COR-L47 (cell line): ENCODE measurements at regions not wholly inside any gene's neighbourhood (a gene's known extent, or its start where the extent isn't known, plus 50 kb on each side); places are given as distances from the start of the nearest gene placed in this dataset.
"Not testable (repeated sequence)": the region's sequence is repeated elsewhere in the genome, so short reads cannot be mapped to it uniquely, and the experiment has no call there.

Experiments
- DNase-seq: peaks from one replicate; lab custom pipeline; 2025; lab: John Stamatoyannopoulos, UW

DNA sequence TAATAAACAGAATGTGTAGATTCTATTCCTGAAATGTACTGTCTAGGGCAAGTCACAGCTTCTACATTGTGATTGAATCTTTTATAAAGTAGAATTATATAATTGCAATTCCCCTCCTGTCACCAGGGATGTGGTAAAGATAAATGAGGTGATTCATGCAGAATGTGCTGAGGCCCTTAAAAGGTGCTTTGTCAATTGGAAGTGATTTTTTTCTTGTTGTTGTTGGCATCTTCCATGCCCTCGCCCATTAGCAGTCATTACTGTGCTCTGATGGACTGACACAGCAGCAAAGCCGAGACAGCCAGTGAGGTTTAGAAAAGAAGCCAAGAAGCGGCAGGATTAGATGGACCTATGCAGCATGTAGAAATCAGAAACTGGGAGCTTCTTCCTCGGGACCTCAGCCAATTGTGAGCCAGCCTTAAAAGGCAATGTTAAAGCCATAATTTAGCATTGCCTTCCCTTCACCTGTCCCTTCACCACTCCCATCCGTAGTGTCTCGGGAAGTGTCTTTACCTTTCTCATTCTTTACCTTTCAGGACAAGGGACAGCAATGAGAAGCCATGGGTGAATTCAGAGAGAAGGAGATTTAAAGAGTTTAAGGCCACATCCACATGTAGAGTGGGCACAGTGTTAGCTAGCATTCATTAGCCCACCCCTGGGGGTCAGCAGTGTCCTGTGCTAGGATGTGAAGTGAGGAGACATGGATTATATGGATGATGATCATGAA, 257.8 kb downstream of the PLK2 start:
- DNase-seq, result no peak

DNA sequence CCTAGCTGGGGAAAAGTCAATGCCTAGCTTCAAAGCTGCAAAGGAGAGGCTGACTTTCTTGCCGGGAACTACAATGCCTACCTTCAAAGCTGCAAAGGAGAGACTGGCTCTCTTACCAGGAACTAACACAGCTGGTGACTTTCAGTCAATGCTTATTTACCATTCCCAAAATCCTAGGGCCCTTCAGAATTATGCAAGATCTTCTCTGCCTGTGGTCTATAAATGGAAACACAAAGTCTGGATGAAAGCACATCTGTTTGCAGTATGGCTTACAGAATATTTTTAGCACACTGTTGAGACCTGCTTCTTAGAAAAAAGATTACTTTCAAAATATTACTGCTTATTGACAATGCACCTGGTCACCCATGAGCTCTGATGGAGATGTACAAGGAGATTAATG, 259.4 kb downstream of the PLK2 start:
- DNase-seq, result no peak

DNA sequence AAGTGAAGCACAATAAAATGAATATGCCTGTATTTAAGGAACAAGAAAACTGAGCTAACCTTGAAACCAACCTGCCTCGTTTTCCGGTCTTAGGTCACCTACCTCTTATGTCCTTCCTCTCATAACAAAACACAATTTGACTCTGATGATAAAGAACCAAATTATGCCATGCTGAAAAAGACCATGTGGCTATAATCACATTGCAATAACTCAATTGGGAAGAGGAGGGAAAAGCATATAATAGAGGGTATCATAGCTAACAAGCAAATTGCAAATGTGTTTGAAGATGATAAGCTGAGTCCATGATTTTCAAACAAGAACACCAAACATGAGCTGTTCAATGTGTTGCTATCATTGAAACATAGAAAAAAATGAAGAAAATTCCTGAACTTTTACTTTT, 260.8 kb downstream of the PLK2 start:
- DNase-seq, result no peak

DNA sequence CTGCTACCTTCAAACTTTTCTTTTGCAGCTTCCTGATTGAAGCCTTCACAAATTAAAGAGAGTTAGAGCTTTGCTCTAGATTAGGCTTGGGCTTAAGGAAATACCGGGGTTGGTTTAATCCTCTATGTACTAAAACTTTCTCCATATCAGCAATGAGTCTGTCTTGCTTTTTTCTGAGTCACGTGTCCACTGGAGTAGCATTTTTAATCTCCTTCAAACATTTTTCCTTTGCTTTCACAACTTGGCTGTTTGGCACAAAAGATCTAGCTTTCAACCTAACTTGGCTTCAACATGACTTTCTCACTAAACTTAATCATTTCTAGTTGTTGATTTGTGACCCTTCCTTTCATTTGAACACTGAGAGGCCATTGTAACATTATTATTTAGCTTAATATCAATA, 261.6 kb downstream of the PLK2 start:
- DNase-seq, result no peak

DNA sequence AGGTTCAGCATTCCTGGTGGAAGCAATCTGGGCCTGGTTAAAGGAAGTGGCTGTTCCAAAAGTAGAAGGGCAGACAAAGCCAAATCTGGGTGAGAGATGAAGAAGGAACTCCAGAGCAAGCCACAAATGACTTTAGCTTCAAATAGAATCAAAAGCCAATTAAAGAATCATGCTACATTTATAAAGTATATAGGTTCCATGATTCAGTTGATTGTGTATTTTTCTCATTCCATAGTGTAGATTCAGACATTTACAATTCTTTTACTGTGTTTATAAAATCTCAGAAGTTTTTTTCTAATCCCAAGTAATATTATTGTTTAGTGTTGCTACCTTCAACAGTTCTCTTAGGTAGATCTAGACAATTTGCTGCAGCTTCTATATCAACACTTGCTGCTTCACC, 262.0 kb downstream of the PLK2 start:
- DNase-seq, result no peak

DNA sequence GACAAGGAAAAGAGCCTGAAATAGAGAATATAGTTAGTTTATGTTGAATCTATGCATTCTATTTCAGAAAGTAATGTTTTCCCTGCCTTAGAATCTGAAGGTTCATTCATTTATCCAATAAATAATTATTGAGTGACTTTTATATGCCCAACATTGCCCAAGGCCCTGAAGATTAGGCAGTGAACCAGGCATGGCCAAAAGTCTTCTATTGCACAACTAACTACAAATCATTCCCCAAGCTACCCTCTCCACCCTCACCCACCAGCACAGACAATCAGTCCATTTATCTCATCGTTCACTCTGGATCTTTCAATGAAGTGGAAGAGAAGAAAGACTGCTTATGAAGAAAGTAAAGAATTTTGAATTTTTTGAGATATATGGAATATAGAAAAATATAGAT, 268.4 kb downstream of the PLK2 start:
- DNase-seq, result no peak

DNA sequence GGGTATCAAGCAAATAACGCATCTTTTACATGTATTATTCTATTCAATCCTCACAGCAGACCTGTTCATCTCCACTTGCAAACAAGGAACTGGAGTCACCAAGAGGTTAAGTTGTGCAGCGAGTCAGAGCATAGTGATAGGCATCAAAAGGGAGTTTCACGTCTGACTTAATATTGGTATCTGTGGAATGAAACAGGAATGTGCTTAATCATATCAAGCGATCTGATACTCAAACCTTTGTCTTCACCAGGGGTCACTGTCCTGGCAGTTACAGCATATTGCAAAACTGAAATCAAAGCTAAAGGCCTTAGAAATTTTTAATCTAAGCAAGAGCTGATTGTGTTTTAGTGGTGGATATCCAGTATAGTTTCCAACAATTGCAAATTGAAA, 271.6 kb downstream of the PLK2 start:
- no peak for DNase-seq

DNA sequence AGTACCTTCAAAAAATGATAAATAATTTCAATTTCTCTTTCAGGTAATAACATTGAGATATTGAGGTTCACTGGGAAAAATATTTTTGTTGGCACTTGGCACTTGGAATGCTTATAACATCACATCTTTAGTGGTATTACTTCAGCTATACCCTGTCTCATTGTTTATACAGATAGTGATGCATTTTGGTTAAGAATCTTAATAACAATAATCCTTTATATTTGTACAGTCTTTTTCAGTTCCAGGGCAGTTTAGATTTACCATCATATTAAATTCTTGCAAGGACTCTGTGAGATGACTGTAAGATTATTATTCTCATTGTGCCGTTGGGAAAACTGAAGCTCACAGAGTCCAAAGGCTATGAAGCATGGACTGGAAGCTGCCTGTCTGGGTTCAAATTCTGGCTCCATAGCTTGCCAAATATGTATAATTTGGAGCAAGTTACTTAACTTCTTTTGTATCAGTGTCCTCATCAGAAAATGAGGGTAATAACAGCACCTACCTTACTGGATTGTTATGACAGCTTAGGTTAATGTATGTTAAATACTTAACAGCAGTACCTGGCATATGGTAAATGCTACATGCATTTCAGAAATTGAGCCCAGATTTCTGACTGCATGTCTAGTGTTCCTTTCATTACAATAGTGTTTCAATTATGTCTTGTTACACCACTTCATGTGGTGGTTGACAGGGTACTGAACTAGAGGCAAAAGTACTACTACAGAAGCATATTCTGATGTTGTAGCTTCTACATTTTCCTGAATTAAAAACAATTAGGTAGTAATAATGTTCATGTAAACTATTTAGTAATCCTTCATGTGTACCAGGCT, 272.2 kb downstream of the PLK2 start:
- no peak for DNase-seq

DNA sequence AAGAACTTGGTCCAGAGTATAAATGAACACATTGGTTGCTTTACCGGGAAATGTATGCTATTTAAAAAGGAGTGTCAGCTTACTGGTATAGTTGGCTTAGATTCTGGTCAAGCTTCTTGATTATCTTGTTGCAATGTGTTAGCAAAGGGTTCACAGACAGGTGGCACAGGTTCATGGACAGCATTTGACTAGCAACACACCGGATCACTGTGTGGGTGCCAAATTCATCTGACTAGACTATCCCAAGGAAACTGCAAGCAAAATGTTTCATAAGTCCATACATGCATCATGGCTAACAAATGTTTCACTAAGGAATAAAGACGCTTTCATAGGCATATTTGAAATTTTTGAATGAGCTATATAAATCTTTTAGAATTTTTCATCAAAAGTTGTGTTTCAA, 274.1 kb downstream of the PLK2 start:
- DNase-seq, result no peak

DNA sequence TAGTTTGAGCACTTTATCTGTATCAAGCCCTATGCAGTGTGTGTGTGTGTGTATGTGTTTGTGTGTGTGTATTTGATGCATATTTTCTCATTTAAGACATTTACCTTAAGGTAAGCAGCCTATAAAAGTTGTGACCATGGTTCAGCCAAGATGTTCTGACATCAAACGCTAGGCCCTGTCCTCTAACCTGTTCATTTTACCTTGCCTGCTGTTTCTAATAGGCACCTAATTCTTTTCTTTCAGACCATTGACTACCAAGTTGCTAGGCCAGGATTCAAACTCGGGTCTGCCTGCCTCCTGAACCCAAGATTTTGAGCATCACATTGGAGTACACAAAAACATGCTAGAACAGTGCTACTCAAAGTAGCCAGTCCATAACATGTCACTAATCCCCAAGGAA, 274.5 kb downstream of the PLK2 start:
- DNase-seq, result no peak

DNA sequence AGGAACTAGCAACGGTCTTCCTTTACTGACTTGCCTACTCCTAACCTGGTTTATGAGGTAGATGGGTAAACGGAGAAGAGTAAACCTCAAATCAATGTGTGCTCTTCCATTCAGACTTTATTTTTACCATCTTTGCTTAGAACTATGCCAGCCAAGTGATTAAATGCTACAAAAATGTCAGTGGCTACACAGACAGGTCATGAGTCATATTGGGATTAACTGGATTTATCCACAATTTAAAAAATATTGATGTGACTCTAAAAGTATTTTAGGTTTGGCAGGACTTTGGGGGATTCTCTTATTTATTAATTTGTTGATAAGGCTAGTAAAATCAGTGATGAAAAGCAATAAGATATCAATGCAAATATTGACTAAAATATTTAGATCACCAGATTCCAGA, 275.0 kb downstream of the PLK2 start:
- DNase-seq, result no peak

DNA sequence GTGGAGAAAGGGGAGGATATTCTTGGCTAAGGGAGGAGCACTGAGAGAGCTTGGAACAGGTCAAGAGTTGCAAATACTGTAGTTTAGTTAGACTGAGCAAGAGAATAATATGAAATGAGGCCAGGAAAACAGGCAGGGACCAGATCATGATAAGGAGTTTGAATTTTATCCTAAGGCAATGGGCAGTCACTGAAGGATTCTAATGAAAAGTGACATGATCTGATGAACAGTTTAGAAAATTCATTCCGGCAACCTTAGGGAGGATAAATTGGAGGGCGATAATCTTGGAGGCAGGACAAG, 276.1 kb downstream of the PLK2 start:
- DNase-seq, result no peak

DNA sequence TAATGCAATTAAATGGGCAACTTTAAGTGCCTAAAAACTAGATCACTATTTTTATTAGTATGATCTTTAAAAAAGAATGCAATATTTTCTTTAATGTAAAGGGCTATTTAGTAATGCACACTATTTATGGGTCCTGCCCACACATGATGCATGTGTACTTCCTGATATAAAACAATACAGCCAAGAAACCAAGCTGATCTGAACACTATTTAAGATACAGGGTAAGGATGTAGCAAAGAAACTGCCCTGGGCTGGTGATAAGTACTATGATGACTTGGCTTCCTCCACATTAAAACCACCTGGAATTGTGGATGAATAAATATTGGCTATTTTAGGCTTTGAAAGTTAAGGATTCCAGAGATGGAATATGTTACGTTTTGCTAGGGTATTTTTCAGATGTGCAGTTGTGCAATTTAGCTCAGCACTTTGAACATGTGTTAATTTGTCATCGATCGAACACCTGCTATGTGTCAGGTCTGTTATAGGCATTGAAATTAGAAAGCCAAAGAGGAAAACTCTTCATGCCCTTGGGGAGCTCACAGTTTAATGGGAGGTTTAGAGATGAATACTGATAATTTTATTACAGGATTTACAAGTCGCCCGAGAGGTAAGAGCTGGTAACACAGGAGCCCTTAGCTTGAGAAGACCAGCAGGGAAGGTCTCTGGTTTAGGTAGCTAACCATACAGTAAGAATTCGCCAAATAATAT, 276.7 kb downstream of the PLK2 start:
- no peak for DNase-seq

DNA sequence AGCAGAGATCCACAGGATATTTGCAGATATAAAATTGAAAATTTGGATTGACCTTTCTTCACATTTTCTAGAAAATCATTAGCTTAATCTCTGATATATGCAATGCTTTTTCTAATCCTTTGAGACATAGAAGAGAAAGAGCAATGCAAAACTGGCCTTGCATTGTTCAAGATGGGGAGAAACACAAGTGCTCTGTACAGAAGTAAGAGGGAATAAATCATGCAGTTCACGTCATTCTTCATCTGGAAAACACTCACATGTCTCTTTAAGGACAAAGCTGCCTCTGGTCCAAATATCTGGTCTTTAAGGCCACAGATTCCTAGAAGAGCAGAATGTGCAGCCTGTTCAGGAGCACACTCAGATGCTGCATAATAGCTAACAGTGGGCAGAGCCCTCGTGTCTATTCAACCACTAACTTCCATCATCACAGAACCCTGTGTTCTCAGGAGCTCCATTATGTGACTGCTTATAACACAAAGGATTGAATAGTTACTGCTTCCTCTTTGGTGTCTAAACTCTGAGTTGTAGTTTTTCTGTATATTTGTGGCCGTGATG, 277.5 kb downstream of the PLK2 start:
- no peak for DNase-seq

DNA sequence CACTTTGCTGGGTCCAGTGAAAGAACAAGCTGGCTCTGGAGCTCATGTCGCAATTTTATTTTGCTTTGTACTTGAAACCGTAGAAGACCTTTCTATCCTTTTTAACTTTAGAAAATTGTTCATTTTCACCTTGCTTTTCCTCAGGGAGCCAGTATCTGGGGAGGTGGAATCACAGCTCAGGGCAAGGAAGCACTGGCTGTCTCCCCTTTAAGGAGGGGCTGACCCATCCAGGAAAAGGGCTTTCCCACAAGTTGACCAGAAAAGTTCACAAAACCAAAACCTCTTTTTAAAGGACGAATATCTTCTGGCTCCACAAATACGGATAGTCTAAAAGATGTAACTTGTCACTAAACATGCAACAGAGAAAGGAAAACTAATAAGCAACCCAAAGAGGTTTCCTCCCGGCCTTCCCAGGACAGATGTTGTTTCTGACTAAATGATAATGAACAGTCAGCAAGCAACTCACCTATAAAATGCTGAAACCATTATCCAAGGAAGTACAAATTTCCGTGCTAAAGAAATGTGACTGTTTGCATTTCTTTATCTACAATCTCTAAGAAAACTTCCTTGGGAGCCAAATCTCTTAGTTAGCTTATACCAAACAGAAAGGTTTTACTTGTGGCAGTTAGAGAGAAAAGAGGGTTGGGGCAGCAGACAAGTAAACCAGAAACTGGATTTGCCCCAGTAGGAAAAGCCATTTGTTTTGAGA, 278.2 kb downstream of the PLK2 start:
- DNase-seq, result no peak

DNA sequence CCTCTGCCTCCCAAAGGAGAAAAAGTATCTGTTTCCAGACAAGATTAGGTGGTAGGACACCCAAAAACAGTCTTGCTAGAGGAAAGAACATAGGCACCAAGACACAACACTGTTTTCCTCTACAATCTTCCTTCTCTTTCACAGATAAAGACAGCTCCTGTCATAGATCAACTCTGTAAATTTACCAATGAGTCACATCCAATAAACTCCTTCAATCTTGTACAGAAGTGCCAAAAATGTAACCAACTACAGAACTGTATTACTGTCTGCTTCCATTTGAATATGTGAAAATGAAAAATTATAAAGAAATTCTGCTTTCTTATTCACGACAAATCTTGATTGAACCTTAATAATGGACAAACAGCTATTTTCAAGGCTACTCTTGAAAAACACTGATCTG, 286.9 kb downstream of the PLK2 start:
- DNase-seq, result no peak

DNA sequence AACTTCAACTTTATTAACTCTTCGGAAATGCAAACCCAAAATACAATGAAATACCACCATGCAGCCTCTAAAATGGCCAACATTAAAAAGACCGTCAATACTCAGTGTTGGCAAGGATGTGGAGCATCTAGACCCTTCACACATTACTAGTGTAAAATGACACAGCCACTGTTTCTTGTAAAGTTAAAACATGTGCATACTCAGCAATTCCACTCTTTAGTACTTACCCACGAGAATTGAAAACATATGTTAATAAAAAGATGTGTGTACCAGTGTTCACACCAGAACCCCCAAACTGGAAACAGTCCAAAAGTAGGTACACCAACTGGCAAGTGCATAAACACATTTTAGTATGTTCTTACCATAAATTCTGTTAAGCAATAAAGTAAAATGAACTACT, 294.7 kb downstream of the PLK2 start:
- no peak for DNase-seq

DNA sequence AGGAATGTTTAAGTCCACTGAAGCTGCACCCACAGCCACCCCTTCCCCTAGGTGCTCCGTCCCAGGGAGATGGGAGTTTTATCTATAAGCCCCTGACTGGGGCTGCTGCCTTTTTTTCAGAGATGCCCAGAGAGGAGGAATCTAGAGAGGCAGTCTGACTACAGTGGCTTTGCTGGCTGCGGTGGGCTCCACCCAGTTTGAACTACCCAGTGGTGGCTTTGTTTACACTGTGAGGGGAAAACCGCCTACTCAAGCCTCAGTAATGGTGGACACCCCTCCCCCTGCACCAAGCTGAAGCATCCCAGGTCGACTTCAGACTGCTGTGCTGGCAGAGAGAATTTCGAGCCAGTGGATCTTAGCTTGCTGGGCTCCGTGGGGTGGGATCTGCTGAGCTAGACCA, 298.0 kb downstream of the PLK2 start:
- not testable (repeated sequence) for DNase-seq

DNA sequence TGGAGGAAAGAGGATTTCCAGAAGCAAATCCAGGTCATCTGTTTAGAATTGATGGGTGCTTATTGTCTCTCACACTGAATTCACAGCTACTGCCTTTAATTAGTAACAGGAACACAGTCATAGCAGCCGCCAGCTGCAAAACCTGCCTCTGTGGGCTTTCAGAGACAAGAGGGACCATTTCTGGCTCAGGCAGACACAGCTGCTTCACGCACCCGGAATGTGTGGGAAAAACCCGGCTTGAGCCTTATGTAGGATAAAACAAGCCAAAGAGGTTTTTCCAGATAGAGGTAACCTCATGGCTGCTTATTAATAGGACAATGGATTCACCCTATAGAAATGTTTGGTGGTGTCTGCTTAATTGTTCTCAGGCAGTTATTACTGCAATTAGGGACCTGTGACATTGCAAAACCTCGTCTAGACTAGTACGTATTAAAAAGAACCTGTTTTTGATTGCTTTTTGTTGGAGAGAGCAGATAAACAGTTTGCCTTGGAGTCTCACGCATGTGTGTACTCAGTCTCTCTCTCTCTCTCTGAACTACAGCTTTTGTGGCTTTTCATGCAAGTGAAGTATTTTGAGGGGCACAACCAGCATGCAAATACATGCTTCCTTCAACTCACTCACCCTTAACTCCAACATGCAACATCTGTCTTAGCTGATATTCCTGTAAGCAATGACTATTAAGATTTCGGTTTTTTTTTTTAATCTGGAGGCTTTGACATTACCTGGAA, 302.7 kb downstream of the PLK2 start:
- peak; percentile 70 for DNase-seq

DNA sequence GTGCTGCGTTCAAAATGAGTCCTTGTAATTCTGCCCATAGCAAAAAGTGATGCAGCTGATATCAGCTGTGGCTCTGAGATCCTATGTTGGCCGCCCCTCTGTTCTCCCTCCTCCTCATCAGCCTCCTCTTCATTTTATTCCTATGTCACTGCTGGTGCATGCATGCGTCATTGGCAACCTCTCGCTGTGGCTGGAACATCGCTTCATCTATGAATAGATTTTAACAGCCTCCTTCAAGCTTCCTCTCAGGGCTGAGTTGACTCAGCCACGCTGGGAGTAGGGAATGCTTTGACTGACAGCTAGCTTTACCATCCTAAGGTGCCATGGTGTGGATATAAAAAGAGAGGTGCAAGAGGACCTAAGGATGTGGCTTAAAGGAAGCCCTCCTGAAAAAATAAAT, 303.5 kb downstream of the PLK2 start:
- DNase-seq, result no peak

DNA sequence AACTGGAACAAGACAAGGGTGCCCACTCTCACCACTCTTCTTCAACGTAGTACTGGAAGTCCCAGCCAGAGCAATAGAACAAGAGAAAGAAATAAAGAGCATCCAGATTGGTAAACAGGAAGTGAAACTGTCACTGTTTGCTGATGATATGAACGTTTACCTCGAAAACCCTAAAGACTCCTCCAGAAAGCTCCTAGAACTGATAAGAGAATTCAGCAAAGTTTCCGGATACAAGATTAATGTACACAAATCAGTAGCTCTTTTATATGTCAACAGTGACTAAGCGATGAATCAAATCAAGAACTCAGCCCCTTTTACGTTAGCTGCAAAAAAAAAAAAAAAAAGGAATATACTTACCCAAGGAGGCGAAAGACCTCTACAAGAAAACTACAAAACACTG, 306.6 kb downstream of the PLK2 start:
- no peak for DNase-seq

DNA sequence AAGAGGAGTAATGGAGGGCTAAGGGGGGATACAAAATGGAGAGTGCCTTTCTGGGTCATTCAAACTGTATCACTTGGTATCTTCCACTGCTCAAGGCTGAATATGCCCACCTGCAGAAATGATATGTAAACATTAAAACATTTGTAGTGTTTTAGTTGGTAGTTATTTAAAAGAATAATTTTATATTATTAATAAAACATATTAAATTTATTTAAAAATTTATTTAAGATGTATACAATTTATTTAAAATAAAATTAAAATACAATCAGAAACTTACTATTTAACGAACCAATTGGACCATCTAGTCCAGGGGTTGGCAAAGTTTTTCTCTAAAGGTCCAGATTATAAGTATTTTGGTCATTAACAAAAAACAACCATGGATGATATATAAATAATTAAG, 308.5 kb downstream of the PLK2 start:
- no peak for DNase-seq
